Hippocampal formation (tissue), 2 donors: ENCODE measurements at regions not wholly inside any gene's neighbourhood (a gene's known extent, or its start where the extent isn't known, plus 50 kb on each side); places are given as distances from the start of the nearest gene placed in this dataset.

Experiments used
- DNase-seq, 2 donors: peaks; one replicate each; lab custom pipeline; 2025; lab: John Stamatoyannopoulos, UW

DNA sequence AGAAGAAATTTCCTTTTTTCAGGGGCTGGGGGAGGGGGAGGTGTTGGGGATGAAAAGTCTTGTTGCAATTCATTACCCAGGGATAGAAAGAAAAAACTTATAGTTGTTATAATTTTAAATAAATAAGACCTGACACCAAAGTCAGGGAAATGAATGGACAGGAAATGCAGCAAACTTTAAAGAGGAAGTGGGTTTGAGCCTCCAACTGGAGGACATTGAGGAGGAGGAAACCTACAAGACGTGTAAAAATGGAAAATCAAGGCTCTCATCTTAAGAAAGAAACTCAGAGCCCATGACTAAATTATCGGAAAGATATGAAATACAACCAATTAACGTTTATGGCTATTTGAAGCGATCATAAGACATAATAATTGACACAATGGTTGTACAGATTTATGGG lies 54.4 kb downstream of the NIBAN1 start:
- DNase-seq = no peak

DNA sequence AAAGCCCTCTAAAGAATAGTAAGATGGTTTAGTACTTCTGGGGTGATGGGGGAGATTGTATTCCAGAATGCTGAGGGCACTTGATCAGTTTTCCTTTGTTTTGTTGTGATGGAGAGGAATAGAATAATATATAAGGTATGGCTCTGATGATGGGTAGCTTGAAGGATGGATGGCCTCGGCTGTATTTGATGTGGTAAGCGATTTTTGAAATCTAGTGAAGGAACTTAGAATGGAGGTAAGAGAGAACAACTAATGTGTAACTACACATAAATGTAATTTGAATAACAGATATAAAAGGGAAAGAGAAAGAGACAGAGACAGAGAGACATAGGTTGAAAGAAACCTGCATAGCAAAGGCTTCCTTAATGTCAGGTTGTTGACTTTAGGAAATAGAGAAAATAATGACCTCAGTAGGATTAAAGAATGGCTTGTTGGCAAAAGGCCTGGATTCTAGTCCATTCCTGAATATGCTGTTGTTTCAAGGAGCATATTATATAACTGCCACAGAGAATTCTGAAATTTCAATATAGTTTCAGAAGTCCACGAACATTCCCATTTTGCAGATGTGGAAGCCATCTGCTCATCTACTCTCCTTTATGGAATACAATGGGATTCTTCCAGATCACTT lies 58.7 kb downstream of the NIBAN1 start:
- no peak for DNase-seq

DNA sequence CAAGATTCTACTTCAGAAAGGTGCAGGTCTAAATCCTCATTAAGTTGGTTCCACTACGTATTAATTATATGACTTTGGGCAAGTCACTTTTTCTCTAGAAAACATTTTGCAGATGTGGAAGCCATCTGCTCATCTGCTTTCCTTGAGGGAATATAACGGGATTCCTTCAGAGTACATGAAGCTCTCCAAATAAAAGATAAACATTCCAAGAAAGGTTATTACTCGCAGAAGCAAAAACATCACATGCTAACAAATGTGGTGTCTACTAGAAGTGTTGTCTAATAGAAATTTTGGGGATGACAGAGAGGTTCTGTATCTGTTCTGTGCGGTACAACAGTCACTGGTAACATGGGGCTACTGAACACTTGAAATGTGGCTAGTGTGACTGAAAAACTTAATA lies 60.2 kb downstream of the NIBAN1 start:
- no peak for DNase-seq

DNA sequence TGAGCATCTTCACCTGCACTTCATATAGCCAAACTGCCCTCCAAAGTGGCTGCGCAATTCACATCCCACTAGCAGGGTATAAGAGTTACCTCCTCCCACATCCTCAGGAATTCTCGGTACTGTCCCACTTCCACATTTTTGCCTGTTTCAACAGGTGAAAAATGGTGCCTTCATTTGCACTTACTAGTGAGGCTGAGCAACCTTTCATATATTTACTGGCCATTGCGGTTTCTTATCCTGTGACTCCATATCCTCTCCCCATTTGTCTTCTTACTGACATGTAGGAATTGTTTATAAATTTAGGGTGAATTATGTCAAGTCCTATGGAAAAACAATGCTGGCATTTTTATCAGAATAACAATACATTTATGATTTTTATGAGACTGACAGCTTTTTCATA lies 61.9 kb downstream of the NIBAN1 start:
- DNase-seq = no peak

DNA sequence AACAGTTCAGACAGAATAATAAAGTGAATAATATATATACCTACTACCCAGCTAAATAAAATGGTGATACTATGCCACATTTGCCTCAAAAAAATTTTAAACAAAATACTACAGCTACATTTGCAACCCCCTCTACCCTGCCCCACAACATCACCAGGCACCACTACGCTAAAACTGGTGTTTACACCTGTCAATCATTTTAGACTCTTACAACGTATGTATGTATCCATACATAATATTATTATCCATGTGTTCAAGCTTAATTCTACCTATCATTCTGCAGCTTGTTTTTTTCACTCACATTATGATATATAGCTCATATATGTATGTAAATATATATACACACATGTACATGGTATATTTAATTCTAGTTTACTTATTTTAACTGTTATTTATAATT lies 62.5 kb downstream of the NIBAN1 start:
- DNase-seq = no peak

DNA sequence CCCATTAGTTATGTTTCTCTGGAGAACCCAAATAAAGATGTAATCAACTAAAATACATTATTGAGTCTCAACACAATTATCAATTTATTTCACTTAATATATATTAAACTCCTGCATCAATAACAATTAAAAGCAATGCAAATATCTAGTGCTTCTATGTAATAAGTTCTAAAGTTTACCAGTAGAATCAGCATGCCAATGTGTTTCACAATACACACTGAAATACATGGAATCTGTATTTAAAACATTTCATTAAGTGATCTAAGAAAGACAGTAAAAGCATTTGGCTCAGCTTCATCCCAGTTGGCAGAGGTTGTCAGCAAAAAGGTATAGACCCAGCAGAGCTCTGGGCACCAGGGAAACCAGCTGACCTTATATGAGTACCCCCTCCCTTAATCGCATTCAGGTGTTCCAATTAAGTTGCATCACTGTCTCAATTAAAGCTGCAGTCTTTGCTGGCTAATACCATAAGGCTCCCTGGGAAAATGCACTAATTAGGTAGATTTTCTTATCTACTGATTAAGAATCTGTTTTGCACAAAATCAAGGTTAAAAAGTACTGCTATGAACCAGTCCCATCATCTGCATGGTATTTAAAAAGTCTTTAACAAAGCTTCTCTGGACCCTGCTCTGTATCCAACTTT lies 63.1 kb downstream of the NIBAN1 start:
- no peak for DNase-seq

DNA sequence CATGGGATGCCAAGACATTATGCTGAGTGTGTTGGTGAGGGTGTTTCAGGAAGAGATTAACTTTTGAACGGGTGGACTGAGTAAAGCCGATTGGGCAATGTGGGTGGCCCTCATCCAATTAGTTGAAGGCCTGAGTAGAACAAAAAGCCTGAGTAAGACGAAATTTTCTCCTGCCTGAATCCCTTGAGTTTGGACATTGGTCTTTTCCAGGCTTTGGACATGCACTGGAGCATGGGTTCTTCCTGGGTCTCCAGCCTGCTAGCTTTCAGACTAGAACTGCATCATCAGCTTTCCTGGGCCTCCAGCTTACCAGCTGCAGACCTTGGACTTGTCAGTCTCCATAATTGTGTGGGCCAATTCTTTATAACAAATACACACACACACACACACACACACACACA lies 63.6 kb downstream of the NIBAN1 start:
- no peak for DNase-seq

DNA sequence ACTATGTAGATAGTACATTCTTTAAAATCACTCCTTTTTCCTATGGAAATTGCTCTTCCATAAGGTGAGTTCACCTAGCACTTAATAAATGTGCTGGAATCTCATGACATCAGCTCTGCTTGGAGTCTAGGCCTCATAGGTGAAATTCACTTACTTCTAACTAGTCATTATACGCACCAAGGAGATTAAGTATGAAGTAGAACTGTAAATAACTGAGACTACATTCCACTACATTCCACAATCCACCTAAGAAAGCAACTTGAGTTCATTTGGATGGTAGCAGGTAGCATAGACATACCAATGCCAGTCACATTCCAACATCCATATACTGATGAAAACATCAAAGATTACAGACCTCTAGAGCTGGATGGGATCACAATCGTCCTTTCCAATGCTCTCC lies 64.3 kb downstream of the NIBAN1 start:
- no peak for DNase-seq

DNA sequence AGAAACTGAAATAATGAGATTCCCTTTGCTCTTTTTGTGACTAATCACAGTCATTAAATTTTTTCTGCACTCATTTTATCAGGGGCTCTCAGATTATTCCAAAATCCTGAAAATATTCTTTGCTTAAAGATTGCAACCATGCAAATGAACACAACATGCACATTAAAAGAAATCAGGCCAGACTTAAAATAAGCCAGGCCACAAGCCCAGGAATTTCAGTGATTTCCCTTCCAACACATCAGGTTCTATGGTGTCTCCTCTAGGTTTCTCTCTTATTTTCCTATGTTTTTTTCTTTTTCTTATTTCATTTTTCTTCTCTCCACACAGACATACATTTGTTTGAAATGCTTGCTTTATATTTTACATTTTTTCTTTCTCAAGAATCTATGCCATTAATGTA lies 65.3 kb downstream of the NIBAN1 start:
- DNase-seq = no peak

DNA sequence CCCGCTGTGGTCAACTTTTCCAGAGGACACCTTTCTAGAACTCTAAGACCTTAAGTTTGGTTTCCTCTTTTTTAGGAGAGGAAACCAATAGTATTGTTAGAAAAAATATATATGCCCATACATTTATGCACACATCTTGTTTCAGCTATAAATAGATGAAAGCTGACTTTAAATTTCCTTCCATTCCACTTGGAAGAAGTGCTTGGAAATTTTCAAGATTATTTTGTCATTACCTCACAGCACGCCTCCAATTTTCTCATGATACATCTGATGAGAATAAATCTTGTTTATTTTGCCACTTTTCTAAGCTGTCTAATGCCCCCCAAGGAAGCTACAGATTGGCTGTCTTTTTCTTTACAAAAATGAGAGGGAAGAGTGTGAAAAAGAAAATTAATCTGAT lies 65.8 kb downstream of the NIBAN1 start:
- DNase-seq = no peak

DNA sequence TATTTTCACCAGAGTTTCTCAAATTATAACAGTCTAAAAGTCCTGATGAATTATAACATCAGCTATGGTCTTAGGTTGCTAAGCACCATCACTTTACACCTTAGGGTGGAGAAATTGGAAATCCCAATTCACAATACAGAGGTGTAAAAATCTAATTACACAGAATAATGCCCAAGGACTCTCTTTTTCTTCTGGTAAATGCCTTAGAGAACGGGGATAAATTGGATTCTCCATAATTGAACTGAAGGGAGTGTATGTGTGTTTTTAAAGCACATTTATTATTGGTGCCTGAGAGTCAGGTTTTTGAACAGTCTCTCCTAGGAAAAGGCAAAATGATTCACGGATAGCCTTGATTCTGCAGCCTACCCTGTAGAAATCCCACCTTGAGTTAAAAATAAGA lies 66.8 kb downstream of the NIBAN1 start:
- DNase-seq = no peak

DNA sequence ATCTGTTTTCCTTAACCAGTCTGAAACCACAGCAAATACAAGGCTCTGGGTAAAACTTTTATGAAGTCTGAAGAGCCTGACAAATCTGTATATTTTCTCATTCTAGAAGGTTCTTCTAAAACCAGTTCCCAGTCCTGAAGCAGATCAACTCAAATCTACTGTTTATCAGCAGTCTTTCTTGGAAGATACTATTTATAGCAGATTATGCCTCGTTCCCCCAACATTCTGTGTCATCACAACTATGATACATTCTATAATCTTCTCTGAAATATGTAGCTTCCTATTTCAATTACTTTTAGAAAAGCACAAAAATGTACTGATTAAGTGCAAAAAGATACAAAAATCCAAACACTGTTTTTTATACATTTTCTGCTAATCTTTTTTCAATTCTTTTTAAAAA lies 67.5 kb downstream of the NIBAN1 start:
- no peak for DNase-seq

DNA sequence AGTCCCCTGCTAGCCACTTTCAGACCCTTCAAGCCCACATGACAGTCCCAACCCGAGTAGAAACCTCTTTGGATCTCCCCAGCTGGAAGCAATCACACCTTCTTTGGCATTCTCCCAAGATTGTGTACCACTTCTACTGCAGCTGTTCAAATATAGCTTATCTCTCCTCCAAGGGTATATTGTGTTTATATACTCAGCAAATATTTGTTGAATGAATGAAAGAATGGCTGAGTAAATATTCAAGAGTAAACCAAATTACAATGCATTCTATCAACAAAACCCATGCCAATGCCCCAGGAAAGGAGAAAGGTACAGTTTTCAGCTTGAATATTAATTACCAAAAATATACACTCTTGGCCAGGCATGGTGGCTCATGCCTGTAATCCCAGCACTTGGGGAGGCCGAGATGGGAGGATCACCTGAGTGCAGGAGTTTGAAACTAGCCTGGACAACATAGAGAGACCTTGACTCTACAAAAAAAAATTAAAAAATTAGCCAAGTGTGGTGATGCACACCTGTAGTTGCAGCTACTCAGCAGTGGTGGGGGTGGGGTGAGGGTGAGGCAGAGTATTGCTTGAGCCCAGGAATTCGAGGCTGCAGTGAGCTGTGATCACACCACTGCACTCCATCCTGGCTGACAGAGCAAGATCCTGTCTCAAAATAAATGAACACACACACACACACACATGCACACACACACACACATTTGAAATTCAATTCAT lies 68.5 kb downstream of the NIBAN1 start:
- no peak for DNase-seq

DNA sequence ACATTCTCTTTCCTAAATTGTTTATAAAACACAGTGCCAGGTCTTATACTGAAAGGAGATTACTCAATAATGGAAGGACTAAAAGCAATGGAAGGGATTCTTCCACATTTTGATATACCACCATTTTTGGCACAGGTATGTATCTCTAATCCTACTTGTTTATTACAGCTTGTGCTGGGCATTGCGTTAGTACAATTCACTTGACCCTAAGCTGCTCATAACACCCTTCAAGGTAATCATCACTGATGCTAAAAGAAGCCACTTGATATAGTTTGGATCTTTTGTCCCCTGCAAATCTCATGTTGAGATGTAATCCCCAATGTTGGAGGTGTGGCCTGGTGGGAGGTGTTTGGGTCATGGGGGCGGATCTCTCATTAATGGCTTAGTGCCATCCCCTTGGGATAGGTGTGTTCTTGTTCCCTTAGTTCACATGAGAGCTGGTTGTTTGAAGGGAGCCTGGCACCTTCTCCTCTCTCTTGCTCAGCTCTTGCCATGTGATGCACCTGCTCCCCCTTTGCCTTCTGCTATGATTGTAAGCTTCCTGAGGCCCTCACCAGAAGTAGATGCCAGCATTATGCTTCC lies 71.1 kb downstream of the NIBAN1 start:
- DNase-seq = no peak

DNA sequence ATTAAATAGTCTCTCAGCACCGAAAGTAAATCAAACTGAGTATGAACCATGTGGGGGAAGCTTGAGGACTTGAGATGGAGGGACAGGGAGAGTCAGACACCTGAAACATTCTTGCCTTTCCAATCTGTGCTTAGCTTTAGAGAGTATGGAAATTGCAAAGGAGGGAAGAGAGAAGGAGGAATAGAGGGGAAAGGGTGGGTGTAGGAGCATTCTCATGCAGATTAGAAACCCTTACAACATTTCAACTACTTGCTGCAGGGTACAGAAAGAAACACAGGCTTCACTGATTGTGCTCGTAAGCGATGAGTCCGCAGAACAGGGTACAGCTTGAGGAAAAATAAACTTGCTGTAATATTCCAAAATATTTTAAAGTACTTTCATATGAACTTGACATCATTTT lies 73.8 kb downstream of the NIBAN1 start:
- no peak for DNase-seq

DNA sequence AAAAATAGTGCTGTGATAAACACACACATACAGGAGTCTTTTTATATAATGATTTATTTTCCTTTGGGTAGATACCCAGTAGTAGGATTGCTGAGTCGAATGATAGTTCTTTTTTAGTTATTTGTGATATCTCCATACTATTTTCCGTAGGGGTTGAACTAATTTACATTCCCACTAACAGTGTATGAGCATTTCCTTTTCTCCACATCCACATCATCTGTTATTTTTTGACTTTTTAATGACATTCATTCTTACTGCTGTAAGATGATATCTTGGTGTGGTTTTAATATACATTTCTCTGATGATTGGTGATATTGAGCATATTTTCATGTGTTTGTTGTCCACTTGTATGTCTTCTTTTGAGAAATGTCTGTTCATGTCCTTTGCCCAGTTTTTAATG lies 78.3 kb downstream of the NIBAN1 start:
- DNase-seq = no peak

DNA sequence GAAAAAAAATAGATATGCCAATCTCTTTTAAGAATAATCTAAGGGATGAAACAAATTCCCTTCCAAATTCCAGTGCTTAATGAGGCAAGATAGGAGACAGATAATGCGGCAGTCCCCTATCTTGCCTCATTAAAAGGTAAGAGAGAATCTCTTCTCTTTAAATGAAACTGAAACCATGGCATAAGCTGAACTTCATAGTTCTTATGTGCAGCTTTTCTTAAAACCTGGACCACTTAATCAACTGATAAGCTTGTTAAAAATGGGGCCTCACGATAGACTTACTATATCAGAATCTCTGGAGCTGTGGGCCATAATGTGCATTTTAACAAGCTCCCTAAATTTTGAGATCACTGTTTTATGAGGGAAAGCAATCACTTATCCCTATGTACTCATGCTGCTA lies 79.2 kb downstream of the NIBAN1 start:
- no peak for DNase-seq

DNA sequence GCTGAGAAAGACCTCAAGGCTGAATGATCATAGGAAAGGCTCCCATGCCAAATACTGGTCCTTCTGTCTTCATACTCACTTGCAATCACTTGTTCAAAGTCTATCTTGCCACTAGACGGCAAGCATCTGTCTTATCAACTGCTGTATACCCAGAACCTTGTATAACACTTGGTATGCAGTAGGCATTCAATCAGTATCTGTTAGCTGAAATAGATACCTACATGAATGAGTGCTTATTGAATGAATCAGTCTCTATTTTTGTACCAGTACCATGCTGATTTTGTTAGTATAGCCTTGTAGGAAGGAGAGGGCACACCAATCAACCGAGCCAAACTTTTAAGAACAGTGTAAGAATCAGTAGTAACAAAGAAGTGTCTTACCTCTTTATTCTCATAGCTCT lies 80.6 kb downstream of the NIBAN1 start:
- no peak for DNase-seq

DNA sequence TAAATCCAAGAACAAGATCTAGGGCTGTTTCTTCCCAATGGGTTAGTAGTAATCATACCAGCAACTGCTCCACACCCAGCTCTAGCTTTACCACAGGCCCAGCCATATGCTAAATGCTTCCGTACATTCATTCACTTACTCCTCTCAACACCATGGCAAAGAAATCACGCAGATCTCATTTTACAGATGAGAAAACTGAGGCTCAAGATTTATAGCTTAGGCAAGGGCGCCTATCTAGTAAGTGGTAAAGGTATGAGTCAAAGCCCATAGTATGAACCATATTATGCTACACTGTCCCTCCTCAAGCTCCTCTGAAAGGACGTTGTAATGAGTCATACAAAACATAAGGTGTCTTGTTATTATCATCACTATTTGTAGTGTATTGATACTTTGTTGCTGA lies 82.2 kb downstream of the NIBAN1 start:
- DNase-seq = no peak

DNA sequence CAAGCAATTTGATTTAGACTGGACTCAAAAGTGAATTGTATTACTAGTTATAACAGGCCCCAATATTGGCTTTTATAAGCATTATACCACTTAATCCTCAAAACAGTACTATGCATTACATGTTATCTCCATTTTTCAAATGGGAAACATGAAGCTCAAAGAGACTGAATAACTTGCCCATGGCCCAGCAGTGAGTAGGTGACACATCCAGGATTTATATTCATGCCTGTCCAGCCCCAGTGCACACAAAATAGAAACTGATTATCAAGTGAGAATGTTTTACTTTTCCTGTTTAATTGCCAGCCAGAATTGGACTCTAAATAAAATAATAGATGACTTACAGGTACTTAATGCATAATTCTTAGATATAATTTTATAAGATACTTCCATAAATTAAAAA lies 82.9 kb downstream of the NIBAN1 start:
- no peak for DNase-seq

DNA sequence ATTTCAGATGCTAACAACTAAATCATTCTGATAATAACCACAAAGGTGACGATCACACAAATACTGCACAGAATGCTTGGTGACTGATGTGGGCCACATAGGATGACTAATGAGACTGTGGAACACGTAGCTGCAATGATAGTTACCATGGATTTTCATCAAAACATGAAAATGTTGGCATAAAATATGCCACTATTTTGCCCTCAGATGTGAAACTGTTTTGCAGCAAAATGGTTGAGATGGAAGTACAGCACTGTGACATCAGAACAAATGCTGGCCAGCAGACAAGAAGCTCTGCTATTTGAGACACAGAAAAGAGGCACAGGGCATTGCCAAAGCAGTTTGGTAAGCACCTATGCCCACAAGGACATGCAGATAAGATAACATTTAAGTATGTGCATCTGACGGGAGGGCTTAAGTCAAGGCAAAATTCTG lies 83.8 kb downstream of the NIBAN1 start:
- no peak for DNase-seq

DNA sequence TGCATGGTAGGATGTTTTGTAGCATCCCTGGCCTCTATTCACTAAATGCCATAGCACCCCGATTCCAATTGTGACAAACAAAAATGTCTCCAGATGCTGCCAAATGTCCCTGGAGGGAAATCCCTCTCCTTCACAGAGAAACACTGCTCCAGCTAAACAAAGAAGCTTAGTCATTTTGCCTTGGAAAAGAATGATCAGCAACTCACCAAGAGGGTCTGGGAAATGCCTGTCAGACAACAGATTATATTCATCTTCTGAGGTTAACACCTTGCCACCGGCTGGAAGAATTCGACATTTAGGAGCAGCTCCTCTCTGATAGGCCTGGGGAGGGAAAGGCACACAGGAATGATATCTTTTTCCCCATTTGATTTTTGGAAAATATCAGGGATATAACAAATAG lies 84.4 kb downstream of the NIBAN1 start:
- DNase-seq = no peak

DNA sequence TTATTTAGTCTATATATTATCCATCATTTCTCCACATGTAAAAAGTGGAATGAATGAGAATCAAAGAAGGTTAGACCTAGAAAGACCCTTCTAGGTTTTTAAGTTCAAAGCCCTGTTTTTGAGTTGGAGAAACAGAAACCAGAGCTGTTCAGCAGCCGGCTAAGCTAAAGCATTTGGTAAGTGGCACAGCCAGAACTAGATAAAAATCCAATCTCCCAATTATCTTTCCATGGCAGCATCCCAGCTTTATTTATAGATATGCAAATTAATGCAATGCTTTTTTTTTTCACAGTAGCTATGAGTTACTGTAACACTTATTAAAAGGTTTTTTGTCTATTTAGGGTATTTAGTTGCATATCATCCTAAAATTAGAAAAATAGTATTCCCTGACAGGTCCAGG lies 85.1 kb downstream of the NIBAN1 start:
- no peak for DNase-seq
